GM23248 (cell line): ENCODE measurements at regions not wholly inside any gene's neighbourhood (a gene's known extent, or its start where the extent isn't known, plus 50 kb on each side); places are given as distances from the start of the nearest gene placed in this dataset.

Experiments used
- DNase-seq: peaks from one replicate; pipeline ENCODE4 v3.0.0-alpha.2; 2015
- H2AFZ ChIP-seq: fragments of 200-600 bp; sonication (generic); 2 replicates; pipeline ENCODE4 v1.6.1; 2016; ENCODE audit warnings: antibody characterized with exemption
- H3F3A ChIP-seq: fragments of 200-600 bp; sonication (generic); 2 replicates; pipeline ENCODE4 v1.6.1; 2016; ENCODE audit warnings: mild to moderate bottlenecking, antibody characterized with exemption, mixed run types; ENCODE audit not compliant: insufficient read depth
- H3K27ac ChIP-seq: fragments of 200-600 bp; sonication (generic); 2 replicates; pipeline ENCODE4 v1.5.1; 2016; ENCODE audit warnings: mild to moderate bottlenecking
- H3K27me3 ChIP-seq: fragments of 200-600 bp; sonication (generic); replicated peaks from 2 replicates; pipeline ENCODE4 v1.6.1; 2016; ENCODE audit warnings: mild to moderate bottlenecking; ENCODE audit not compliant: insufficient read depth
- H3K36me3 ChIP-seq: fragments of 200-600 bp; sonication (generic); 2 replicates; pipeline ENCODE4 v1.6.1; 2016; ENCODE audit warnings: low read depth, mild to moderate bottlenecking
- H3K4me1 ChIP-seq: fragments of 200-600 bp; sonication (generic); 2 replicates; pipeline ENCODE4 v1.6.1; 2016; ENCODE audit warnings: mild to moderate bottlenecking; ENCODE audit not compliant: insufficient read depth
- H3K4me2 ChIP-seq: fragments of 200-600 bp; sonication (generic); one replicate; pipeline ENCODE4 v1.6.1; 2016; ENCODE audit warnings: mild to moderate bottlenecking; ENCODE audit not compliant: unreplicated experiment
- H3K4me3 ChIP-seq: fragments of 200-600 bp; sonication (generic); 2 replicates; pipeline ENCODE4 v1.5.1; 2016; ENCODE audit warnings: mild to moderate bottlenecking
- H3K79me2 ChIP-seq: fragments of 200-600 bp; sonication (generic); 2 replicates; pipeline ENCODE4 v1.6.1; 2016; ENCODE audit warnings: mild to moderate bottlenecking; ENCODE audit not compliant: insufficient read depth
- H3K9ac ChIP-seq: fragments of 200-600 bp; sonication (generic); 2 replicates; pipeline ENCODE4 v1.6.1; 2016; ENCODE audit warnings: mild to moderate bottlenecking
- H3K9me2 ChIP-seq: fragments of 200-600 bp; sonication (generic); 2 replicates; pipeline ENCODE4 v1.6.1; 2016; ENCODE audit warnings: mixed run types, mild to moderate bottlenecking, moderate library complexity; ENCODE audit not compliant: insufficient read depth
- H3K9me3 ChIP-seq: fragments of 200-600 bp; sonication (generic); one replicate; pipeline ENCODE4 v1.6.1; 2017; ENCODE audit warnings: low read depth
- H4K20me1 ChIP-seq: fragments of 200-600 bp; sonication (generic); 2 replicates; pipeline ENCODE4 v1.6.0; 2016; ENCODE audit not compliant: insufficient read depth
- EZH2 ChIP-seq: fragments of 200-600 bp; sonication (generic); IDR thresholded peaks from 2 replicates; pipeline ENCODE4 v1.6.1; 2018; ENCODE audit warnings: antibody characterized with exemption, mild to moderate bottlenecking; ENCODE audit not compliant: insufficient read depth, poor library complexity, severe bottlenecking
- EZH2phosphoT487 ChIP-seq: fragments of 200-600 bp; sonication (generic); IDR thresholded peaks from 2 replicates; pipeline ENCODE4 v1.6.1; 2018; ENCODE audit warnings: antibody characterized with exemption, moderate library complexity, mild to moderate bottlenecking, low read depth; ENCODE audit not compliant: insufficient read depth
- WGBS, 2 experiments: methylation state at CpG; one replicate each; pipeline ENCODE4 v1.1.6; 2015 to 2017; ENCODE audit warnings: low lambda C conversion rate in 2 of 2, low coverage in 1 of 2; ENCODE audit errors: missing lambda C conversion rate in 2 of 2; 5-methylcytosine and 5-hydroxymethylcytosine counted together
- in situ Hi-C: fragments of 300-500 bp; cut with MboI; formaldehyde crosslinking; loops from 2 replicates; pipeline ENCODE4 v1.15.0; 2020

DNA sequence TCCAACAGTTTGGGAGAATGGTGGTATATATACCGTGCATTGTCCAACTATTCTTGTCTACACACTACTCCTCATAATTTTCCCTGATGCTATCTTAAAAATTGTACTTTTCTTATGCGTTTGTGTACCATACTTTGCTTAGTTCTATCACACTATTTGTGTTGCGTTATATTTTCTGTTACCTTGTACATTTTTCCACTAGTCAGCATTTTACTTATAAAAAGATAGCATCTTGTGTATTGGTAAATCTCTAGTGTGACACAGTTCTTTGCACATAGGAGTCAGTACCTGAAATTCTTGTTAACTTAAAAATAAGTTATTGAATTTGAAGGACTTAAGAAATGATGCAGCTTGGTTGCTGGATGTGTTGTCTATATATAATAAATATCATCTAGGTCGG lies 201.8 kb upstream of the LMO3 start:
- Histone ChIP-seq H3K9me2 (0 out of 2 replicates have a peak, but pooled peaks cover 3% of the 10 kb centered on the region), H4K20me1 (no peaks in the 10 kb centered on the region), H2AFZ (no peak overlapping the region), H3K4me2 (no peak overlapping the region), H3F3A (no peaks in the 10 kb centered on the region), H3K9ac (no peak overlapping the region), H3K4me3 (no peak overlapping the region), H3K79me2 (no peaks in the 10 kb centered on the region), H3K4me1 (no peaks in the 10 kb centered on the region), H3K9me3 (no peaks in the 10 kb centered on the region), H3K36me3 (no peaks in the 10 kb centered on the region), H3K27me3 (no peaks in the 10 kb centered on the region), H3K27ac (no peak overlapping the region)
- 36% methylated on average over 4 of the region's 4 CpGs for WGBS, 2 experiments
- no peak for TF ChIP-seq EZH2
- TF ChIP-seq EZH2phosphoT487: no peak
- no peak for DNase-seq
- in situ Hi-C loops: no loop called here

DNA sequence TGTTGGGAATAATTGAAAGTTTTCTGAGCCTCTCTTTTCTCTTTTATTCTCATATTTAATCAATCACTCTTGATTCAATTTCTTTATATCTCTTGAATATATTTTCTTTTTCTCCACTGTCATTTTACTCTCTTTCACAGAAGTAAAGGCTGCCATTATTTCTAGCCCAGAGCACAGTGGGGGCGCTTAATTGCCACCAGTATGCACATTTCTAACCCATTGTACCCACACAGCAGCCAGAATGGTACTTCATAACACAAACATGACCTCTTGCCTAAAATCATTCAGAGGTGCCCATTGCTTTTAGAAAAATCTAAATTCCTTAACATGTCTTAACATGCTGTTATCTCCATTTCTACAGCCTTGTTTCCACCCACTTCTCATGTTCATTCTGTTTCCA lies 190.2 kb upstream of the LMO3 start:
- Histone ChIP-seq H3K9ac (no peak overlapping the region), H4K20me1 (no peaks in the 10 kb centered on the region), H3K36me3 (no peaks in the 10 kb centered on the region), H3F3A (no peaks in the 10 kb centered on the region), H3K4me3 (no peak overlapping the region), H3K9me2 (no peaks in the 10 kb centered on the region), H3K4me1 (no peaks in the 10 kb centered on the region), H3K9me3 (no peaks in the 10 kb centered on the region), H3K27me3 (no peaks in the 10 kb centered on the region), H2AFZ (no peak overlapping the region), H3K27ac (no peak overlapping the region), H3K79me2 (no peaks in the 10 kb centered on the region), H3K4me2 (no peak overlapping the region)
- WGBS, 2 experiments: 0 to 22% methylated on average over 1 of the region's 1 CpG
- DNase-seq: no peak
- TF ChIP-seq EZH2: no peak
- TF ChIP-seq EZH2phosphoT487: no peak
- in situ Hi-C loops: no loop called here

DNA sequence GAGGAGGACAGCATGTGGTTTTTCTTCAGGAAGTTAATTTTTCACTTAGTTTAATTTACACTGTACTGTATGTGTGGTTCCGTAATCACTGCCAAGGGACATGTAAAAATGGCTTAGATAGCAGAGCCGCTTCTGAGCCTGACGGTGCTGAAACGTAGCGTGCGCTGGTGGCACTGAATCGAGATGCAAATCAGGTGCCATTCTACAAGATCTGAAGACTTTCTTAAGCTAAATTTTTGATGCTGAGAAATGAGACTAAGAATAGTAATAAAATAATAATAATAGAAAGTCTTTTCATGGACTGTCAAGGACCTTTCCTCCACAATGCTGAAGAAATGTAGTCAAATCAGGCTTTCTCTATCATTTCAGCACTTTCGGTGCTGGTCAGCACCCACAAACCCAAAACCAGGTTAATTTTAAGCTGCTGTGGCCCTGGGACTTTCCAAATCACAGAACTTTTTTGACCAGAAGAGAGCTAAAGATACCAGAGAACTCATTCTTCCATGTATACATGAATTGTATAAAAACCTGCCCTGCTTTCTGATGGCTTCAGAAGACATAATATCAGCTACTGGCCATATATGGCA lies 183.3 kb upstream of the LMO3 start:
- Histone ChIP-seq H3K4me3 (no peak overlapping the region), H3K9ac (no peak overlapping the region), H3K9me2 (no peaks in the 10 kb centered on the region), H4K20me1 (no peaks in the 10 kb centered on the region), H3K9me3 (no peaks in the 10 kb centered on the region), H2AFZ (no peak overlapping the region), H3F3A (no peaks in the 10 kb centered on the region), H3K36me3 (no peaks in the 10 kb centered on the region), H3K27me3 (no peaks in the 10 kb centered on the region), H3K79me2 (no peaks in the 10 kb centered on the region), H3K27ac (no peak overlapping the region), H3K4me2 (no peak overlapping the region), H3K4me1 (no peaks in the 10 kb centered on the region)
- in situ Hi-C loops: no loop called here
- WGBS, 2 experiments: 52 to 60% methylated on average over 8 of the region's 8 CpGs
- no peak for DNase-seq
- TF ChIP-seq EZH2phosphoT487 (no peak), EZH2 (no peak)

DNA sequence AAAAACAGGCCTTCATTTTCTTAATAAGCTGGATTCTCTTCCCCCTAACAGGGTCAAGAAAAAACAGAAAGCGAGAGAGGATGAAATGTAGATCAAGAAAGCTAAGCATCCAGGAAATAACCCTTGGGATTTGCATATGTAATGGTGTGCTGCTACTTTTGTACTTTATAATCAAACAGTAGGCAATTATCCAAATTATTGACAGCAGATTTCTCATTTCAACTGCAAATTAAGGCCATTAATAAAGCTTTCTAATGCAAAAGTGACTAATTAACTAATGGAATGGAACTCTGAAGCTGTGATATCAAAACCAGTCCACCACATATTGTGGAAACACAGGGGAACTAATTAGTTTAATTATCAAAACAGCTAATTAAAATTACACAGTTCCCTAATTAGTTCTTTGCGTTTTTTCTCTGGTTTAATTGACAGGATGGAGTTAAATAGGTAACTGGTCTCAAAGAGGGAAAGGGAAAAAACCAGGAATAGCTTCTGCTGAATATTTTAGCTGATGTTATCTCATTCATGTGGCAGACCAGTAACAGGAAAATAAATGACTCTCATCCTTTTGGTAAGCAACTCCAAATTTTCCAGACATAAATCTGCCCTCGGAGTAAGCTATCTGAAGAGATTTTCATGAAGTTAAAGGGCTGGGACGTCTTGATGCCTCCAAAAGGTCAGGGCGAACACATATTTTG lies 182.7 kb upstream of the LMO3 start:
- Histone ChIP-seq H2AFZ (no peak overlapping the region), H3K9ac (no peak overlapping the region), H3K27me3 (no peaks in the 10 kb centered on the region), H3K27ac (no peak overlapping the region), H3K9me2 (no peaks in the 10 kb centered on the region), H3K79me2 (no peaks in the 10 kb centered on the region), H3K4me2 (no peak overlapping the region), H3K36me3 (no peaks in the 10 kb centered on the region), H3K4me3 (no peak overlapping the region), H3K4me1 (no peaks in the 10 kb centered on the region), H3F3A (no peaks in the 10 kb centered on the region), H3K9me3 (no peaks in the 10 kb centered on the region), H4K20me1 (no peaks in the 10 kb centered on the region)
- WGBS, 2 experiments: 9 to 15% methylated on average over 5 of the region's 5 CpGs
- DNase-seq: no peak
- TF ChIP-seq EZH2phosphoT487 (no peak), EZH2 (no peak)
- in situ Hi-C loops: no loop called here
